ENCODE measurements at regions not wholly inside any gene's neighbourhood (a gene's known extent, or its start where the extent isn't known, plus 50 kb on each side); places are given as distances from the start of the nearest gene placed in this dataset.

GRCh38 chr1:209051570-209051969, 531.9 kb upstream of the CAMK1G start:
- H3K4me1 ChIP-seq (ENCODE audit: control insufficient read depth, low read depth, low read length), result no peaks in the 10 kb centered on the region
- no CpG with 5 or more reads among the region's 4 CpGs for WGBS (ENCODE audit: extremely low coverage, insufficient coverage, low lambda C conversion rate)

DNA sequence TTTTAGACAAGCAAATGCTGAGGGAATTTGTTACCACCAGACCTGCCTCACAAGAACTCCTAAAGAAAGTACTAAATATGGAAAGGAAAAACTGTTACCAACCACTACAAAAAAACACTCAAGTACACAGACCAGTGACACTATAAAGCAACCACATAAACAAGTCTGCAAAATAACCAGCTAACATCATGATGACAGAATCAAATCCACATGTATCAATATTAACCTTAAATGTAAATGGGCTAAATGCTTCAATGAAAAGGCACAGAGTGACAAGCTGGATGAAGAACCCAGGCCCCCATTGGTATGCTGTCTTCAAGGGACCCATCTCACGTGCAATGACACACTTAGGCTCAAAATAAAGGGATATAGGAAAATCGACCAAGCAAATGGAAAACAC, 529.9 kb upstream of the CAMK1G start:
- no peak overlapping the region for H2BK5ac ChIP-seq (ENCODE audit: low read length)
- H3K79me2 ChIP-seq (ENCODE audit: control insufficient read depth, insufficient read depth, low read length), result no peaks in the 10 kb centered on the region
- no peaks in the 10 kb centered on the region for H3K4me1 ChIP-seq (ENCODE audit: control insufficient read depth, low read depth, low read length)
- no peak overlapping the region for H3K56ac ChIP-seq (ENCODE audit: low read length)
- H2BK120ac ChIP-seq (ENCODE audit: low read depth, low read length), result no peak overlapping the region
- no peak overlapping the region for H3K4me2 ChIP-seq (ENCODE audit: low read length)
- WGBS (ENCODE audit: extremely low coverage, insufficient coverage, low lambda C conversion rate), result no CpG with 5 or more reads among the region's 2 CpGs
- H3K27ac ChIP-seq (ENCODE audit: low read depth, low read length), result no peak overlapping the region
- H3K4me3 ChIP-seq (ENCODE audit: low read length), result no peak overlapping the region
- H2BK15ac ChIP-seq (replicated peaks; ENCODE audit: low read depth), result no peak overlapping the region
- H3K27me3 ChIP-seq (ENCODE audit: insufficient read depth, low read length, poor library complexity), result no peaks in the 10 kb centered on the region
- no peaks in the 10 kb centered on the region for H3K36me3 ChIP-seq (ENCODE audit: control insufficient read depth, insufficient read depth, low read length)
- H3K23ac ChIP-seq (ENCODE audit: low read length), result no peak overlapping the region
- no peak overlapping the region for H4K5ac ChIP-seq (ENCODE audit: low read length)
- no peak for DNase-seq
- H3K79me1 ChIP-seq (ENCODE audit: low read length), result no peaks in the 10 kb centered on the region
- H2AK5ac ChIP-seq (ENCODE audit: low read length), result no peak overlapping the region
- H4K8ac ChIP-seq (ENCODE audit: low read depth, low read length), result no peak overlapping the region
- H3K18ac ChIP-seq (ENCODE audit: low read length), result no peak overlapping the region
- H3K9ac ChIP-seq (ENCODE audit: low read length), result no peak overlapping the region
- no peak overlapping the region for H3K4ac ChIP-seq (ENCODE audit: low read depth, low read length)

More at GRCh38 chr1:209051570-209051969, 531.9 kb upstream of the CAMK1G start:
- H2AK5ac ChIP-seq (ENCODE audit: low read length), result no peak overlapping the region
- H3K4ac ChIP-seq (ENCODE audit: low read depth, low read length), result no peak overlapping the region
- H3K18ac ChIP-seq (ENCODE audit: low read length), result no peak overlapping the region
- H4K5ac ChIP-seq (ENCODE audit: low read length), result no peak overlapping the region
- no peak overlapping the region for H2BK5ac ChIP-seq (ENCODE audit: low read length)
- H3K23ac ChIP-seq (ENCODE audit: low read length), result no peak overlapping the region
- no peaks in the 10 kb centered on the region for H3K36me3 ChIP-seq (ENCODE audit: control insufficient read depth, insufficient read depth, low read length)
- no peak overlapping the region for H2BK15ac ChIP-seq (replicated peaks; ENCODE audit: low read depth)
- H4K8ac ChIP-seq (ENCODE audit: low read depth, low read length), result no peak overlapping the region
- DNase-seq, result no peak
- H3K79me1 ChIP-seq (ENCODE audit: low read length), result no peaks in the 10 kb centered on the region
- H3K9ac ChIP-seq (ENCODE audit: low read length), result no peak overlapping the region
- H3K27me3 ChIP-seq (ENCODE audit: insufficient read depth, low read length, poor library complexity), result no peaks in the 10 kb centered on the region
- H2BK120ac ChIP-seq (ENCODE audit: low read depth, low read length), result no peak overlapping the region
- H3K27ac ChIP-seq (ENCODE audit: low read depth, low read length), result no peak overlapping the region
- no peak overlapping the region for H3K56ac ChIP-seq (ENCODE audit: low read length)
- no peak overlapping the region for H3K4me2 ChIP-seq (ENCODE audit: low read length)
- no peak overlapping the region for H3K4me3 ChIP-seq (ENCODE audit: low read length)
- H3K79me2 ChIP-seq (ENCODE audit: control insufficient read depth, insufficient read depth, low read length), result no peaks in the 10 kb centered on the region

GRCh38 chr1:209057083-209057482, 526.4 kb upstream of the CAMK1G start:
- no CpG with 5 or more reads among the region's 1 CpG for WGBS (ENCODE audit: extremely low coverage, insufficient coverage, low lambda C conversion rate)

DNA sequence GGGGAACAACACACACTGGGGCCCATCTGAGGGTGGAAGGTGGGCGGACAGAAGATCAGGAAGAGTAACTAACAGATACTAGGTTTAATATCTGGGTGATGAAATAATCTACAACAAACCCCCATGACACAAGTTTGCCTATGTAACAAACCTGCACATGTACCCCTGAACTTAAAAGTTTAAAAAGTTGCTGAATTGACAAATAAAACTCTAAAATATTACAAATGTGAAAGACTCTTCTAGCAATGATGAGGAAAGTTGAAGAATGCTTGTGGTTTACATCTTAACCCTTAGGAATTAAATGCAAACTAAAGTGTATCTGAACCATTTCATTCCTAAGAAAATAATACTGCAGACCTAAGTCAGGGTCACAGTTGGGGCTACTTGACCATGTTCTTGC, 525.6 kb upstream of the CAMK1G start:
- no peak overlapping the region for H4K8ac ChIP-seq (ENCODE audit: low read depth, low read length)
- no peak overlapping the region for H3K27ac ChIP-seq (ENCODE audit: low read depth, low read length)
- H3K23ac ChIP-seq (ENCODE audit: low read length), result no peak overlapping the region
- H3K4me1 ChIP-seq (ENCODE audit: control insufficient read depth, low read depth, low read length), result no peaks in the 10 kb centered on the region
- no peaks in the 10 kb centered on the region for H3K27me3 ChIP-seq (ENCODE audit: insufficient read depth, low read length, poor library complexity)
- WGBS (ENCODE audit: extremely low coverage, insufficient coverage, low lambda C conversion rate), result no CpG with 5 or more reads among the region's 1 CpG
- no peaks in the 10 kb centered on the region for H3K36me3 ChIP-seq (ENCODE audit: control insufficient read depth, insufficient read depth, low read length)
- H3K56ac ChIP-seq (ENCODE audit: low read length), result no peak overlapping the region
- H2BK15ac ChIP-seq (replicated peaks; ENCODE audit: low read depth), result no peak overlapping the region
- no peak overlapping the region for H2BK5ac ChIP-seq (ENCODE audit: low read length)
- H3K79me1 ChIP-seq (ENCODE audit: low read length), result no peaks in the 10 kb centered on the region
- no peak overlapping the region for H4K5ac ChIP-seq (ENCODE audit: low read length)
- no peak overlapping the region for H3K4ac ChIP-seq (ENCODE audit: low read depth, low read length)
- H3K9ac ChIP-seq (ENCODE audit: low read length), result no peak overlapping the region
- no peak overlapping the region for H3K4me2 ChIP-seq (ENCODE audit: low read length)
- no peak overlapping the region for H2BK120ac ChIP-seq (ENCODE audit: low read depth, low read length)
- no peak overlapping the region for H3K18ac ChIP-seq (ENCODE audit: low read length)
- no peak for DNase-seq
- no peak overlapping the region for H2AK5ac ChIP-seq (ENCODE audit: low read length)
- no peak overlapping the region for H3K4me3 ChIP-seq (ENCODE audit: low read length)
- no peaks in the 10 kb centered on the region for H3K79me2 ChIP-seq (ENCODE audit: control insufficient read depth, insufficient read depth, low read length)

More at GRCh38 chr1:209057083-209057482, 526.4 kb upstream of the CAMK1G start:
- H3K4me3 ChIP-seq (ENCODE audit: low read length), result no peak overlapping the region
- H4K5ac ChIP-seq (ENCODE audit: low read length), result no peak overlapping the region
- no peaks in the 10 kb centered on the region for H3K79me2 ChIP-seq (ENCODE audit: control insufficient read depth, insufficient read depth, low read length)
- H3K27ac ChIP-seq (ENCODE audit: low read depth, low read length), result no peak overlapping the region
- no peak overlapping the region for H4K8ac ChIP-seq (ENCODE audit: low read depth, low read length)
- no peak overlapping the region for H2BK5ac ChIP-seq (ENCODE audit: low read length)
- no peak overlapping the region for H2BK15ac ChIP-seq (replicated peaks; ENCODE audit: low read depth)
- no peak for DNase-seq
- H3K4ac ChIP-seq (ENCODE audit: low read depth, low read length), result no peak overlapping the region
- H3K79me1 ChIP-seq (ENCODE audit: low read length), result no peaks in the 10 kb centered on the region
- no peak overlapping the region for H3K56ac ChIP-seq (ENCODE audit: low read length)
- H2AK5ac ChIP-seq (ENCODE audit: low read length), result no peak overlapping the region
- no peak overlapping the region for H2BK120ac ChIP-seq (ENCODE audit: low read depth, low read length)
- no peaks in the 10 kb centered on the region for H3K36me3 ChIP-seq (ENCODE audit: control insufficient read depth, insufficient read depth, low read length)
- H3K9ac ChIP-seq (ENCODE audit: low read length), result no peak overlapping the region
- no peak overlapping the region for H3K4me2 ChIP-seq (ENCODE audit: low read length)
- no peak overlapping the region for H3K18ac ChIP-seq (ENCODE audit: low read length)
- H3K4me1 ChIP-seq (ENCODE audit: control insufficient read depth, low read depth, low read length), result no peaks in the 10 kb centered on the region
- no peaks in the 10 kb centered on the region for H3K27me3 ChIP-seq (ENCODE audit: insufficient read depth, low read length, poor library complexity)
- no peak overlapping the region for H3K23ac ChIP-seq (ENCODE audit: low read length)

GRCh38 chr1:209059376-209059775, 524.1 kb upstream of the CAMK1G start:
- H4K5ac ChIP-seq (ENCODE audit: low read length), result no peak overlapping the region
- no peaks in the 10 kb centered on the region for H3K79me2 ChIP-seq (ENCODE audit: control insufficient read depth, insufficient read depth, low read length)
- H2BK5ac ChIP-seq (ENCODE audit: low read length), result no peak overlapping the region
- WGBS (ENCODE audit: extremely low coverage, insufficient coverage, low lambda C conversion rate), result no CpG with 5 or more reads among the region's 2 CpGs
- no peak overlapping the region for H3K27ac ChIP-seq (ENCODE audit: low read depth, low read length)
- no peak overlapping the region for H3K56ac ChIP-seq (ENCODE audit: low read length)
- no peak overlapping the region for H4K8ac ChIP-seq (ENCODE audit: low read depth, low read length)
- H3K18ac ChIP-seq (ENCODE audit: low read length), result no peak overlapping the region
- no peaks in the 10 kb centered on the region for H3K27me3 ChIP-seq (ENCODE audit: insufficient read depth, low read length, poor library complexity)
- no peak overlapping the region for H2BK15ac ChIP-seq (replicated peaks; ENCODE audit: low read depth)
- H3K4me2 ChIP-seq (ENCODE audit: low read length), result no peak overlapping the region
- H3K36me3 ChIP-seq (ENCODE audit: control insufficient read depth, insufficient read depth, low read length), result no peaks in the 10 kb centered on the region
- H3K4me3 ChIP-seq (ENCODE audit: low read length), result no peak overlapping the region
- no peaks in the 10 kb centered on the region for H3K4me1 ChIP-seq (ENCODE audit: control insufficient read depth, low read depth, low read length)
- no peak overlapping the region for H3K23ac ChIP-seq (ENCODE audit: low read length)
- H3K9ac ChIP-seq (ENCODE audit: low read length), result no peak overlapping the region
- H3K79me1 ChIP-seq (ENCODE audit: low read length), result no peaks in the 10 kb centered on the region
- no peak overlapping the region for H2AK5ac ChIP-seq (ENCODE audit: low read length)
- no peak overlapping the region for H2BK120ac ChIP-seq (ENCODE audit: low read depth, low read length)
- no peak overlapping the region for H3K4ac ChIP-seq (ENCODE audit: low read depth, low read length)
- DNase-seq, result no peak

GRCh38 chr1:209059981-209060380, 523.5 kb upstream of the CAMK1G start:
- H3K4me1 ChIP-seq (ENCODE audit: control insufficient read depth, low read depth, low read length), result peaks cover 1% of the 10 kb centered on the region
- H3K27me3 ChIP-seq (ENCODE audit: insufficient read depth, low read length, poor library complexity), result no peaks in the 10 kb centered on the region
- H3K4me3 ChIP-seq (ENCODE audit: low read length), result no peak overlapping the region
- H3K4me2 ChIP-seq (ENCODE audit: low read length), result no peak overlapping the region
- H3K79me2 ChIP-seq (ENCODE audit: control insufficient read depth, insufficient read depth, low read length), result no peaks in the 10 kb centered on the region
- H2BK120ac ChIP-seq (ENCODE audit: low read depth, low read length), result no peak overlapping the region
- no peak overlapping the region for H3K18ac ChIP-seq (ENCODE audit: low read length)
- WGBS (ENCODE audit: extremely low coverage, insufficient coverage, low lambda C conversion rate), result no CpG with 5 or more reads among the region's 7 CpGs
- no peak overlapping the region for H3K9ac ChIP-seq (ENCODE audit: low read length)
- H3K4ac ChIP-seq (ENCODE audit: low read depth, low read length), result no peak overlapping the region
- H3K79me1 ChIP-seq (ENCODE audit: low read length), result no peaks in the 10 kb centered on the region
- H2BK15ac ChIP-seq (replicated peaks; ENCODE audit: low read depth), result no peak overlapping the region
- H2AK5ac ChIP-seq (ENCODE audit: low read length), result no peak overlapping the region
- H2BK5ac ChIP-seq (ENCODE audit: low read length), result no peak overlapping the region
- H4K8ac ChIP-seq (ENCODE audit: low read depth, low read length), result no peak overlapping the region
- no peak overlapping the region for H3K23ac ChIP-seq (ENCODE audit: low read length)
- H3K36me3 ChIP-seq (ENCODE audit: control insufficient read depth, insufficient read depth, low read length), result no peaks in the 10 kb centered on the region
- no peak overlapping the region for H4K5ac ChIP-seq (ENCODE audit: low read length)
- H3K27ac ChIP-seq (ENCODE audit: low read depth, low read length), result no peak overlapping the region
- no peak for DNase-seq
- H3K56ac ChIP-seq (ENCODE audit: low read length), result no peak overlapping the region
